Loucy (cell line): ENCODE measurements at regions not wholly inside any gene's neighbourhood (a gene's known extent, or its start where the extent isn't known, plus 50 kb on each side); places are given as distances from the start of the nearest gene placed in this dataset.

Source experiments
- CTCF ChIP-seq: fragments of 200-600 bp; sonication (generic); conservative IDR thresholded peaks from 2 replicates; pipeline ENCODE4 v1.5.1; 2014; ENCODE audit warnings: mild to moderate bottlenecking, antibody characterized with exemption, low read length
- EZH2phosphoT487 ChIP-seq: fragments of 200-600 bp; IDR thresholded peaks from 2 replicates; pipeline ENCODE4 v1.6.1; 2018; ENCODE audit warnings: antibody characterized with exemption, mild to moderate bottlenecking, moderate library complexity, borderline replicate concordance

GRCh38 chr2:175684466-175684865 lies 317.6 kb downstream of the LNPK start:
- TF ChIP-seq CTCF (no peak), EZH2phosphoT487 (no peak)
